Transverse colon (tissue), 4 donors: ENCODE measurements at regions not wholly inside any gene's neighbourhood (a gene's known extent, or its start where the extent isn't known, plus 50 kb on each side); places are given as distances from the start of the nearest gene placed in this dataset.

Experiments
- EP300 ChIP-seq: sonication (generic); formaldehyde crosslinking; IDR thresholded peaks from one replicate; pipeline ENCODE4 v1.6.1; 2017; ENCODE audit warnings: antibody characterized with exemption, low read depth
- POLR2A ChIP-seq: fragments of 450-650 bp; IDR thresholded peaks from one replicate; pipeline ENCODE4 v1.6.1; 2016; ENCODE audit warnings: antibody characterized with exemption, mild to moderate bottlenecking, moderate library complexity
- POLR2AphosphoS5 ChIP-seq, 3 donors: sonication (generic); formaldehyde crosslinking; IDR thresholded peaks; one replicate each; pipeline ENCODE4 v1.6.1; 2016; ENCODE audit warnings: antibody characterized with exemption in 3 of 3
- TF ChIP-seq, protein P1 (sequence below), 5 experiments: fragments of 200-600 bp in 3 of 5; fragments of 450-650 bp in 2 of 5; sonication (generic) in 3 of 5; IDR thresholded peaks; 1 replicate in 2 of 5; 2 replicates in 3 of 5; pipeline ENCODE4 v1.5.1; 2016 to 2017; ENCODE audit warnings: antibody characterized with exemption in 5 of 5, inconsistent platforms in 3 of 5, mild to moderate bottlenecking in 2 of 5, moderate library complexity in 1 of 5

DNA sequence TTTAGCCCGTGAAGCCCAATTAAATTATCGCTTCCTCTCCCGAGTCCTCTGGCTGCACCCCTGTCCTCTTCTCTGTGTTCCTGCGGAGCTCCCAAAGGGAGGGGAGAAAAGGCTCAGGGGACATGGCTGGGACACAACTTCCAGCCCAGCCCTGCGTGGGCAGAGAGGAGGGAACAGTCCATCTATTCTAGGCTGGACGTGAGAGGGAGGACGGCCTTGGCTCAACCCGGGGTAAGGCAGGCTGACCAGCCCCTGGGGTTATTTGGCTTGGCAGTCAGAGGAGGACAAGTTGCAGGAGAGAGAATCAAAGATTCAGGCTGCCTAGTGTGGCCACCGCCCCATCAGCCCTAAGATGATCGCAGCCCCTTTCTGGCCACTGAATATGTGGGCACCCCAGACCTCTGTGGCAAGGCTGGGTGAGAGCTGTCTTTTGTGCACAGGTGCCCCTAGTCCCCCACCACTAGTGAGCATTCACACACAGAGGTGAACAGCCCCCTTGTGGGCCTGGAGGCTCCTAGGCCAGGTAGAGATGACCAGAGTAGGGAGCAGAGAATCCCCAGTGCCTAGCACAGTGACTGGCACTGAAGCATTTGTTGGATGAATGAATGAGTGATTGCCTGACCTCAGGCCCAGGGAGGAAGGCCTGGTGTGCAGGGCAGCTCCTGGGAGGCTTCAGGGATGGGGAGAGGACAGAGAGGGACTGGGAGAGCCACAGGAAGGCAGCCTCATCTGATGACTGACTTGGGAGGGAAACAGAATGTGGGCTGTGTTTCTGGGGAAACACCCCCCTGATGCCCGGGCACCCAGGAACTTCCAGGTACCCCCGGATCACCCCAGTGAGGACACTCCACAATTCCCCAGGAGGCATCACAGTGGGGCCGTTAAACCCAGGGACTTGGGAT lies 133.9 kb downstream of the C9orf50 start:
- TF ChIP-seq EP300 = no peak
- TF ChIP-seq, protein P1, sequence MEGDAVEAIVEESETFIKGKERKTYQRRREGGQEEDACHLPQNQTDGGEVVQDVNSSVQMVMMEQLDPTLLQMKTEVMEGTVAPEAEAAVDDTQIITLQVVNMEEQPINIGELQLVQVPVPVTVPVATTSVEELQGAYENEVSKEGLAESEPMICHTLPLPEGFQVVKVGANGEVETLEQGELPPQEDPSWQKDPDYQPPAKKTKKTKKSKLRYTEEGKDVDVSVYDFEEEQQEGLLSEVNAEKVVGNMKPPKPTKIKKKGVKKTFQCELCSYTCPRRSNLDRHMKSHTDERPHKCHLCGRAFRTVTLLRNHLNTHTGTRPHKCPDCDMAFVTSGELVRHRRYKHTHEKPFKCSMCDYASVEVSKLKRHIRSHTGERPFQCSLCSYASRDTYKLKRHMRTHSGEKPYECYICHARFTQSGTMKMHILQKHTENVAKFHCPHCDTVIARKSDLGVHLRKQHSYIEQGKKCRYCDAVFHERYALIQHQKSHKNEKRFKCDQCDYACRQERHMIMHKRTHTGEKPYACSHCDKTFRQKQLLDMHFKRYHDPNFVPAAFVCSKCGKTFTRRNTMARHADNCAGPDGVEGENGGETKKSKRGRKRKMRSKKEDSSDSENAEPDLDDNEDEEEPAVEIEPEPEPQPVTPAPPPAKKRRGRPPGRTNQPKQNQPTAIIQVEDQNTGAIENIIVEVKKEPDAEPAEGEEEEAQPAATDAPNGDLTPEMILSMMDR (IDR thresholded peaks at IDR 0.05) = no peak
- TF ChIP-seq POLR2A = no peak
- TF ChIP-seq POLR2AphosphoS5 (IDR thresholded peaks at IDR 0.05) = peak in 2 of 3 donors; percentile 15 to 38
